Activated CD4-positive, alpha-beta T cell treated with anti-CD3 and anti-CD28 coated beads for 48 hours (primary cell): ENCODE measurements at regions not wholly inside any gene's neighbourhood (a gene's known extent, or its start where the extent isn't known, plus 50 kb on each side); places are given as distances from the start of the nearest gene placed in this dataset.

Experiments used
- DNase-seq: peaks from one replicate; pipeline ENCODE4 v3.0.0-alpha.2; 2020

- DNase-seq, result no peak
Measured at GRCh38 chr1:22288593-22289241, 145.8 kb upstream of the WNT4 start.

- no peak for DNase-seq
Measured at GRCh38 chr1:22289307-22289995, 146.6 kb upstream of the WNT4 start.

GRCh38 chr1:22290157-22290556 lies 147.3 kb upstream of the WNT4 start:
- no peak for DNase-seq

GRCh38 chr1:22290611-22291010 lies 147.7 kb upstream of the WNT4 start:
- DNase-seq, result no peak

DNA sequence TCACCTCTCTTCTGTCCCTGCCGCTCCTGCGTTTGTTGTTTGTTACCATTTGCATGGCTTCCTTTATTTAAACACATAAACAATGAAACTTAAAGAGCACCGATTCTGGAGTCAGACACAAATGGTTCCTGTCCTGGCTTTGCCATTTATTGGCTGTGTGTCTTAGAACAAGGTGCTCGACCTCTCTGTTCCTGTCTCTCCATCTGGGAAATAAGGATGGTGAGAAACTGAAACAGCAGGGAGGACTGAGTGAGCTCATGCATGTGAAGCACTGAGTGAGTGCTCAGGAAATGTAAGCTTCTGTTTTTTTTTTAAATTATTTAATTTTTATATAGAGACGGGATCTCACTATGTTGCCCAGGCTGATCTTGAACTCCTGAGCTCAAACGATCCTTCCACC lies 148.2 kb upstream of the WNT4 start:
- no peak for DNase-seq

DNA sequence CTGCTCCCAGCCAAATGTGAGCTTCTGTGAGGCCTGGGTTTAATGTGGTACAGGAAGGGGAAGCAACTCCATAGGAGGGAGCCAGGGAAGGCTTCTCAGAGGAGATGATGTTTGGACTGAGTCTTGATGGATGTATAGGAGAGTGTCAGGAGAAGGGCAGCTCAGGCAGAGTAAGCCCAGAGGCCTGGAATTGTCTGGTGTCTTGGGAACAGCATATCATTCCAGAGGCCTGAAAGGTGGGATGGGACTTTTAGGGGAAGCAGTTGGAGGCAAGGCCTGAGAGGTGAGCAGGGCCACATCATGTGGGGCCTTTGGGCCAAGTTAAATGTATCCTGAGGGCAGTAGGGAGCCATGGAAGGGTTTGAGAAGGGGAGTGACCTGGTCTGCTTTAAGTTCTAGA lies 148.6 kb upstream of the WNT4 start:
- no peak for DNase-seq

DNA sequence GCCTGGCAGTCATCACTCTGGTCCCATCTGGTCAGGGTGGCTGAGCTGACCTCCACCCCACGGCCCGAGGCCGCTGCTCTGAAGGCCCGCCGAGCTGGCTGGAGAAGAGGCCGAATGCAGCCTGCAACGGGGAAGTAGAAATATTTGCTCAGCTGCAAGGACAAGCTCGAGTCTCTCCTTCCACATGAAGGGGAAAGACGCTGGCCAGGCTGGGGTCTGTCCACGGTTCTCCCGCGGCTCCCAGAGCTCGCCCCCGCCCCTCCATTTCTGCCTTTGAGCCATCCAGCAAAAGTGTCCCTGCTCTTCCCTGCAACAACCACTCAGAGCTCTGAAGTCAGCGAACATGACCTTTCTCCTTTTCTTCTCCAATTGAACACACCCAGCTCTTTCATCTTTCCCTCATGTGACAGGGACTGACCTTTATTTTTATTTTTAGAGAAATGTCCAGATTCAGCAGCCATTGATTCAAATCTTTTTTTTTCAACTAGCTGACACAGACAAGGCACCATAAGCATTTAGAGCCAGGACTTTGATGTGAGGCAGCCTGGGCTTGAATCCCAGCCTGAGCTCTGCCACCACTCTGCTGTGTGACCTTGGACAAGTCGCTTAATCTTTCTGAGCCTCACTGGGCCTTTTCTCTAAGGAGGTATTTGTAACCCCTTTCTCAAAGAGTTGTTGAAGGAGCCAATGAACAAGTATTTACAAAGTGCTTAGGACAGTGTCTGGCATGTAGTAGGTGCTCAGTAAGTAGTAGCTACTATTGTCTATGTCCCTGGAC lies 149.3 kb upstream of the WNT4 start:
- no peak for DNase-seq

DNA sequence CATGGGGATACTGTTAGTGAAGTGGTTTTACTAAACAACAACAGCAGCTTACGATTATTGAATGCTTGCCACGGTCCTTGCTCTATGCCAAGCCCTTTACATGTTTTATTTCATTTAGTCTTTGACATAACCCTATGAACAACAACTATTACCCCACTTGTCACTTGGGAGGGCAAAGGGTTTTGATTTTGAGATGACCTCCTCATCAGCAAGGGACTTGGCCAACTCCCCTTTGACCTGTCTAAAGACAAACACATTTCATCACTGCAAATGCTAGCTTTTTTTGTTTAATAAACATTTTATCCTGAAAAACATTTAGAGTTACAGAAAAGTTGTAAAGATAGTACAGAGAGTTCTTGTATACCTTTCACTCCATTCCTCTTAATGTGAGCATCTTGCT lies 152.5 kb upstream of the WNT4 start:
- DNase-seq, result no peak

DNA sequence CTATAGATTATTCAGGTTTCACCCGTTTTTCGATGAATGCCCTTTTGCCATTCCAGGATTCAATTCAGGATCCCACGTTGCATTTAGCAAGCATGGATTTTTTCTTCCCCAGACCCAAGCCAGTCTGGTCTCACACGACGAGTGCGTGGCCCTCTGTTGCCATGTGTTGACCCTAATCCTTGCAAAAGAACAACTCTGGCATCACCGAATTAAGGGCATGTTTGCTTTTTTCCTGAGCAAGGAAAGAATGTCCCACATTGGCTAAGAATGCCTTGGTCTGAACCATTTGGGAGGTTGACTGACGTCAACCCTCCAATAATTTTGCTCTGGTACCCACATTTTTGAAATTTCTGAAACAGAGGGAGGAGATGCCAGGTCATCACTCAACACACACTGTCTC lies 153.0 kb upstream of the WNT4 start:
- DNase-seq, result no peak

- DNase-seq, result no peak
Measured at GRCh38 chr1:22296701-22297591, 154.0 kb upstream of the WNT4 start.

GRCh38 chr1:22297999-22298398 lies 153.7 kb upstream of the ZBTB40 start:
- no peak for DNase-seq

DNA sequence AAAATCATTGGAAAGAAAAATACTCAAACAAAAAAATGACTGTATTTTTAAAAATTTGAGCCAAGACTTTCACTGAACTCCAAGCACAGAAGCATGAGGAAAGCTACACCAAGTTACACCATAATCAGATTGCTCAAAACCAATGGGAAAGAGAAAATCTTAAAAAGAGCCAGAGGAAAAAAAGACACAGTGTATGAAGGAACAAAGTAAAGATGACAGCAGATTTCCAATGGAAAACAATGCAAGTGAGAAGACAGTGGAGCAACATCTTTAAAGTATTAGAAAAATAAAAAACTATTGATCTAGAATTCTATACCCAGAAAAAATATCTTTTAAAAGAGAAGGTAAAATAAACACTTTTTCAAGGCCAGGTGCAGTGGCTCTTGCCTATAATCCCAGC lies 147.8 kb upstream of the ZBTB40 start:
- no peak for DNase-seq

GRCh38 chr1:22309572-22309971 lies 142.1 kb upstream of the ZBTB40 start:
- no peak for DNase-seq

DNA sequence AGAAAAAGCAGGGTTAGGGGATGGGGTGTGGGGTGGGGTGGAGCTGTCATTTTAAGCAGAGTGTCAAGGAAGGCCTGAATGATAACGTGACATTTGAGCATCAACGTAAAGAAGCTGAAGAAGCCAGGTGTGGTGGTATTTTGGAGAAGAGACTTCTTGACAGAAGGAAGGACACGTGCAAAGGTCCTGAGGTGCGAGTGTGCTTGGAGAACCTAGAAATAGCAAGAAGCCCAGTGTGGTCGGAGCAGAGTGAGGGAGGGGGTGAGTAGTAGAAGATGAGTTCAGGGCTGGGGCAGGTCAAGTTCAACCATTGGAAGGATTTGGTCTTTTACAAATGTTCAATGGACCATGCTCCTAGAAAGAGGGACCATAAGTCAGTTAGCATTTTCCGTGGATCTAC lies 140.2 kb upstream of the ZBTB40 start:
- no peak for DNase-seq

DNA sequence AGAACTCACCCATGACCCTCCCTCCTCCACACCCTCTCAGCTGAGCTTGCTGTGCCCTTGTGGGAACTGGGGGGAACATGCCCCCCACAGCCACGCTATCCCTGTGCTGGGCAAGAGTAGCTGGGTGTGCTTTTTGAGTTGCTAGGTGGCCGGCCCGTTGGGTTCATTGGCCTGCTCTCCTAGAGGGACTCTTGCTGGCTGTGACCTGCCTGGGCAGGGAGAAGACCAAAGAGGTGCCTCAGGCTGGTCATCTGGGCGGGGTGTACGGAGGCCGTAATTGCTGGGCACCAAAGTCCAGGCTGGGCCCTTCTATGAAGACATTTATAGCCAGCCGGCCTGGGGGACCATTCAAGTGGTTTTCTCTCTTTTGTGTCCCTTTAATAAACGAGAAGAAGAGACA lies 138.3 kb upstream of the ZBTB40 start:
- DNase-seq, result no peak

GRCh38 chr1:22314706-22315105 lies 136.9 kb upstream of the ZBTB40 start:
- DNase-seq, result no peak

- no peak for DNase-seq
Measured at GRCh38 chr1:22315315-22316078, 136.2 kb upstream of the ZBTB40 start.

GRCh38 chr1:22317231-22317919 lies 134.3 kb upstream of the ZBTB40 start:
- peak; percentile 40 for DNase-seq

- no peak for DNase-seq
Measured at GRCh38 chr1:22317920-22318243, 133.8 kb upstream of the ZBTB40 start.

GRCh38 chr1:22318279-22318981 lies 133.2 kb upstream of the ZBTB40 start:
- no peak for DNase-seq

DNA sequence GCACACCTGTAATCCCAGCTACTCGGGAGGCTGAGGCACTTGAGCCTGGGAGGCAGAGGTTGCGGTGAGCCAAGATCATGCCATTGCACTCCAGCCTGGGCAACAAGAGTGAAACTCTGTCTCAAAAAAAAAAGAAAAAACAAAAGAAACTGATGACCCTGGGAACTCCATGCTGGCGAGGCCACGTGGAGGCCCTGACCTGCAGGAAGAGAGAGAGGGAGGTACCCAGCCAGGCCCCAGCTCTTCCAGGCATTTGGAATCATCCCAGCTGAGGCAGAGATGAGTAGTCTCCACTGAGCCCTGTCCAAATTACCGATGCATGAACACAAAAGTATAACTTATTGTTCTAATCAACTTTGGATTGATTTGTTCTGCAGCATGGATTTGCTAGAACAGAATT lies 132.0 kb upstream of the ZBTB40 start:
- no peak for DNase-seq
